ENCODE measurements at regions not wholly inside any gene's neighbourhood (a gene's known extent, or its start where the extent isn't known, plus 50 kb on each side); places are given as distances from the start of the nearest gene placed in this dataset.

- DNase-seq (ENCODE audit: low read depth, low spot score), result no peak
Observed at GRCh38 chr7:9846902-9847301, 1126.8 kb upstream of the PHF14 start.

- no peak for DNase-seq (ENCODE audit: low read depth, low spot score)
Observed at GRCh38 chr7:9854605-9855004, 1119.1 kb upstream of the PHF14 start.

- DNase-seq (ENCODE audit: low read depth, low spot score), result no peak
Observed at GRCh38 chr7:9856668-9857067, 1117.0 kb upstream of the PHF14 start.

GRCh38 chr7:9863545-9863944 is 1110.1 kb upstream of the PHF14 start:
- DNase-seq (ENCODE audit: low read depth, low spot score), result no peak

- DNase-seq (ENCODE audit: low read depth, low spot score), result no peak
Observed at GRCh38 chr7:9869151-9869550, 1104.5 kb upstream of the PHF14 start.

- DNase-seq (ENCODE audit: low read depth, low spot score), result no peak
Observed at GRCh38 chr7:9869566-9869965, 1104.1 kb upstream of the PHF14 start.

GRCh38 chr7:9870674-9871073 is 1103.0 kb upstream of the PHF14 start:
- no peak for DNase-seq (ENCODE audit: low read depth, low spot score)

- DNase-seq (ENCODE audit: low read depth, low spot score), result no peak
Observed at GRCh38 chr7:9874182-9874581, 1099.5 kb upstream of the PHF14 start.

GRCh38 chr7:9876053-9876452 is 1097.6 kb upstream of the PHF14 start:
- no peak for DNase-seq (ENCODE audit: low read depth, low spot score)

- no peak for DNase-seq (ENCODE audit: low read depth, low spot score)
Observed at GRCh38 chr7:9889554-9889953, 1084.1 kb upstream of the PHF14 start.

GRCh38 chr7:9890092-9890491 is 1083.6 kb upstream of the PHF14 start:
- no peak for DNase-seq (ENCODE audit: low read depth, low spot score)

- no peak for DNase-seq (ENCODE audit: low read depth, low spot score)
Observed at GRCh38 chr7:9891056-9891455, 1082.6 kb upstream of the PHF14 start.

GRCh38 chr7:9900339-9900738 is 1073.3 kb upstream of the PHF14 start:
- DNase-seq (ENCODE audit: low read depth, low spot score), result no peak

- DNase-seq (ENCODE audit: low read depth, low spot score), result no peak
Observed at GRCh38 chr7:9921326-9921725, 1052.3 kb upstream of the PHF14 start.

- no peak for DNase-seq (ENCODE audit: low read depth, low spot score)
Observed at GRCh38 chr7:9937944-9938631, 1035.6 kb upstream of the PHF14 start.

- no peak for DNase-seq (ENCODE audit: low read depth, low spot score)
Observed at GRCh38 chr7:9939176-9939575, 1034.5 kb upstream of the PHF14 start.

- no peak for DNase-seq (ENCODE audit: low read depth, low spot score)
Observed at GRCh38 chr7:9945131-9945530, 1028.5 kb upstream of the PHF14 start.

- DNase-seq (ENCODE audit: low read depth, low spot score), result no peak
Observed at GRCh38 chr7:9945857-9946256, 1027.8 kb upstream of the PHF14 start.

- DNase-seq (ENCODE audit: low read depth, low spot score), result no peak
Observed at GRCh38 chr7:9955138-9955537, 1018.5 kb upstream of the PHF14 start.

- DNase-seq (ENCODE audit: low read depth, low spot score), result no peak
Observed at GRCh38 chr7:9958486-9958885, 1015.2 kb upstream of the PHF14 start.

GRCh38 chr7:9960460-9960859 is 1013.2 kb upstream of the PHF14 start:
- no peak for DNase-seq (ENCODE audit: low read depth, low spot score)

- DNase-seq (ENCODE audit: low read depth, low spot score), result no peak
Observed at GRCh38 chr7:9961161-9961922, 1012.3 kb upstream of the PHF14 start.

GRCh38 chr7:9962742-9963141 is 1010.9 kb upstream of the PHF14 start:
- DNase-seq (ENCODE audit: low read depth, low spot score), result no peak
